HG02763 (cell line): ENCODE measurements at regions not wholly inside any gene's neighbourhood (a gene's known extent, or its start where the extent isn't known, plus 50 kb on each side); places are given as distances from the start of the nearest gene placed in this dataset.
"Not testable (repeated sequence)": the region's sequence is repeated elsewhere in the genome, so short reads cannot be mapped to it uniquely, and the experiment has no call there.

ENCODE experiments used
- ATAC-seq: cut with Tn5 transposase; IDR thresholded peaks from one replicate; pipeline ENCODE4 v1.9.1; 2021; ENCODE audit warnings: mild to moderate bottlenecking, moderate library complexity; ENCODE audit not compliant: unreplicated experiment

- no peak for ATAC-seq
Observed at GRCh38 chr7:13115855-13116254, 428.4 kb downstream of the ARL4A start.

GRCh38 chr7:13117103-13117502, 429.7 kb downstream of the ARL4A start:
- ATAC-seq: no peak

- no peak for ATAC-seq
Observed at GRCh38 chr7:13117592-13117991, 430.2 kb downstream of the ARL4A start.

GRCh38 chr7:13124629-13125028, 437.2 kb downstream of the ARL4A start:
- ATAC-seq: not testable (repeated sequence)

- no peak for ATAC-seq
Observed at GRCh38 chr7:13126347-13126746, 438.9 kb downstream of the ARL4A start.

GRCh38 chr7:13130321-13130720, 442.9 kb downstream of the ARL4A start:
- ATAC-seq: no peak

- ATAC-seq: not testable (repeated sequence)
Observed at GRCh38 chr7:13130906-13131305, 443.5 kb downstream of the ARL4A start.

- no peak for ATAC-seq
Observed at GRCh38 chr7:13132314-13132713, 444.9 kb downstream of the ARL4A start.

- ATAC-seq: not testable (repeated sequence)
Observed at GRCh38 chr7:13136345-13136744, 448.9 kb downstream of the ARL4A start.

GRCh38 chr7:13139436-13139835, 452.0 kb downstream of the ARL4A start:
- ATAC-seq: no peak

- no peak for ATAC-seq
Observed at GRCh38 chr7:13144673-13145072, 457.2 kb downstream of the ARL4A start.

GRCh38 chr7:13148548-13148947, 461.1 kb downstream of the ARL4A start:
- ATAC-seq: no peak

GRCh38 chr7:13151978-13152377, 464.5 kb downstream of the ARL4A start:
- ATAC-seq: no peak

- no peak for ATAC-seq
Observed at GRCh38 chr7:13152755-13153154, 465.3 kb downstream of the ARL4A start.

- ATAC-seq: no peak
Observed at GRCh38 chr7:13153266-13153665, 465.8 kb downstream of the ARL4A start.

- no peak for ATAC-seq
Observed at GRCh38 chr7:13153742-13154141, 466.3 kb downstream of the ARL4A start.

- ATAC-seq: no peak
Observed at GRCh38 chr7:13155188-13155587, 467.8 kb downstream of the ARL4A start.

GRCh38 chr7:13159003-13159402, 471.6 kb downstream of the ARL4A start:
- no peak for ATAC-seq

- ATAC-seq: no peak
Observed at GRCh38 chr7:13159467-13160184, 472.2 kb downstream of the ARL4A start.

- no peak for ATAC-seq
Observed at GRCh38 chr7:13161125-13161524, 473.7 kb downstream of the ARL4A start.

- no peak for ATAC-seq
Observed at GRCh38 chr7:13165854-13166253, 478.4 kb downstream of the ARL4A start.

- ATAC-seq: no peak
Observed at GRCh38 chr7:13166801-13167200, 479.4 kb downstream of the ARL4A start.

GRCh38 chr7:13169356-13169755, 481.9 kb downstream of the ARL4A start:
- no peak for ATAC-seq
